ENCODE measurements at regions not wholly inside any gene's neighbourhood (a gene's known extent, or its start where the extent isn't known, plus 50 kb on each side); places are given as distances from the start of the nearest gene placed in this dataset.

GRCh38 chr6:14190191-14190928 is 72.8 kb downstream of the CD83 start:
- H3K36me3 ChIP-seq (ENCODE audit: insufficient read depth), result no peaks in the 10 kb centered on the region
- Mint-ChIP-seq H3K9me3 (no peaks in the 10 kb centered on the region), H3K36me3 (ENCODE audit: low read depth) (no peaks in the 10 kb centered on the region), H3K4me3 (no peak overlapping the region), H3K27me3 (ENCODE audit: insufficient read depth, low read depth, poor library complexity) (peaks cover 5% of the 10 kb centered on the region), H3K4me1 (peaks cover 24% of the 10 kb centered on the region), H3K27ac (no peak overlapping the region)
- H3K9me2 ChIP-seq (ENCODE audit: insufficient read depth), result peaks cover 5% of the 10 kb centered on the region; the same call in 1 of the 2 replicates
- H3K27me3 ChIP-seq (ENCODE audit: insufficient read depth), result no peaks in the 10 kb centered on the region; the same call in 1 of the 2 replicates
- H3K79me2 ChIP-seq (replicated peaks; ENCODE audit: insufficient read depth), result no peaks in the 10 kb centered on the region
- H3K4me2 ChIP-seq, result no peak overlapping the region
- TF ChIP-seq CTCF (conservative IDR thresholded peaks at IDR 0.05; ENCODE audit: low read depth in 2 of 2) (no peak), REST (IDR thresholded peaks at IDR 0.05; ENCODE audit: unreplicated experiment) (no peak), ETS1 (IDR thresholded peaks at IDR 0.05) (no peak), EZH2phosphoT487 (IDR thresholded peaks at IDR 0.05; ENCODE audit: unreplicated experiment) (no peak), ZNF331 (CRISPR knock-in tag; IDR thresholded peaks at IDR 0.05; ENCODE audit: low read depth) (no peak), EZH2 (IDR thresholded peaks at IDR 0.05; ENCODE audit: low read depth, unreplicated experiment) (no peak), ZNF114 (CRISPR knock-in tag; IDR thresholded peaks at IDR 0.05) (no peak), JUNB (IDR thresholded peaks at IDR 0.05; ENCODE audit: unreplicated experiment) (no peak), ZNF462 (CRISPR knock-in tag; IDR thresholded peaks at IDR 0.05) (no peak), NANOG (IDR thresholded peaks at IDR 0.05; ENCODE audit: borderline replicate concordance) (no peak), STAT1 (IDR thresholded peaks at IDR 0.05; ENCODE audit: unreplicated experiment) (no peak), POLR2AphosphoS5 (IDR thresholded peaks at IDR 0.05; ENCODE audit: low read depth) (no peak), CREB1 (CRISPR knock-in tag; IDR thresholded peaks at IDR 0.05; ENCODE audit: low read depth) (no peak)
- H3K4me1 ChIP-seq (ENCODE audit: insufficient read depth), result peaks cover 19% of the 10 kb centered on the region
- H4K20me1 ChIP-seq (replicated peaks; ENCODE audit: insufficient read depth), result no peaks in the 10 kb centered on the region
- ATAC-seq, result no peak
- no peak overlapping the region for H3K27ac ChIP-seq (ENCODE audit: low read depth)
- H2AFZ ChIP-seq, result no peak overlapping the region
- H3F3A ChIP-seq (replicated peaks; ENCODE audit: low read depth), result no peaks in the 10 kb centered on the region
- no peak overlapping the region for H3K4me3 ChIP-seq
- DNase-seq (ENCODE audit: low spot score), result no peak
